CD8-positive, alpha-beta memory T cell (primary cell): ENCODE measurements at regions not wholly inside any gene's neighbourhood (a gene's known extent, or its start where the extent isn't known, plus 50 kb on each side); places are given as distances from the start of the nearest gene placed in this dataset.

ENCODE experiments used
- CTCF ChIA-PET: fragments of 350-600 bp; sonication (Branson Sonifier 250); formaldehyde crosslinking; loops from one replicate; lab custom pipeline; 2021; ENCODE audit warnings: antibody characterized with exemption; lab: Charles Lee
- POLR2A ChIA-PET: fragments of 350-600 bp; sonication (Branson Sonifier 250); formaldehyde crosslinking; loops from one replicate; lab custom pipeline; 2021; ENCODE audit warnings: antibody characterized with exemption; lab: Charles Lee
- DNase-seq, 5 donors: peaks; one replicate each; pipeline versions ENCODE4 v3.0.0 to v3.0.0-alpha.2; 2020 to 2022; ENCODE audit warnings: mixed read lengths in 1 of 5
- H3K27ac ChIP-seq: one replicate; pipeline ENCODE4 v1.7.0; 2013; ENCODE audit warnings: low read depth, mild to moderate bottlenecking, low read length, moderate library complexity
- H3K27me3 ChIP-seq: 2 replicates; pipeline ENCODE4 v1.7.0; 2013; ENCODE audit warnings: low read length, mild to moderate bottlenecking; ENCODE audit not compliant: insufficient read depth, poor library complexity, severe bottlenecking
- H3K36me3 ChIP-seq: 2 replicates; pipeline ENCODE4 v1.7.0; 2013; ENCODE audit warnings: mild to moderate bottlenecking, low read length, moderate library complexity; ENCODE audit not compliant: insufficient read depth
- H3K4me1 ChIP-seq: 2 replicates; pipeline ENCODE4 v1.7.0; 2013; ENCODE audit warnings: mild to moderate bottlenecking, low read length, moderate library complexity; ENCODE audit not compliant: insufficient read depth
- H3K4me3 ChIP-seq: 2 replicates; pipeline ENCODE4 v1.7.0; 2013; ENCODE audit warnings: mild to moderate bottlenecking, low read length
- H3K9me3 ChIP-seq: 2 replicates; pipeline ENCODE4 v1.7.0; 2013; ENCODE audit warnings: mild to moderate bottlenecking, low read length
- H3K27ac Mint-ChIP-seq, 8 donors: one replicate each; pipeline ENCODE4 v1.8.0; 2020 to 2021; ENCODE audit warnings: mixed read lengths in 8 of 8, mild to moderate bottlenecking in 6 of 8, inconsistent platforms in 3 of 8, moderate library complexity in 3 of 8
- H3K27me3 Mint-ChIP-seq, 2 donors: one replicate each; pipeline ENCODE4 v1.8.0; 2020 to 2021; ENCODE audit warnings: mixed read lengths in 2 of 2, mild to moderate bottlenecking in 1 of 2, moderate library complexity in 1 of 2
- H3K36me3 Mint-ChIP-seq, 3 donors: one replicate each; pipeline ENCODE4 v1.8.0; 2020 to 2021; ENCODE audit warnings: mixed read lengths in 3 of 3, inconsistent platforms in 1 of 3, mild to moderate bottlenecking in 1 of 3
- H3K4me1 Mint-ChIP-seq, 3 donors: one replicate each; pipeline ENCODE4 v1.8.0; 2020 to 2021; ENCODE audit warnings: mixed read lengths in 3 of 3, inconsistent platforms in 1 of 3, mild to moderate bottlenecking in 1 of 3
- H3K4me3 Mint-ChIP-seq, 7 donors: one replicate each; pipeline ENCODE4 v1.8.0; 2020 to 2021; ENCODE audit warnings: mixed read lengths in 7 of 7, mild to moderate bottlenecking in 6 of 7, moderate library complexity in 4 of 7, inconsistent platforms in 2 of 7
- H3K9me3 Mint-ChIP-seq, 5 donors: one replicate each; pipeline ENCODE4 v1.8.0; 2020 to 2022; ENCODE audit warnings: mixed read lengths in 5 of 5, mild to moderate bottlenecking in 3 of 5, moderate library complexity in 2 of 5, inconsistent platforms in 1 of 5

- Mint-ChIP-seq H3K9me3 (peaks cover 0 to 2% (median 0%) of the 10 kb centered on the region in 5 donors), H3K27me3 (peaks cover 15 to 27% of the 10 kb centered on the region in 2 donors), H3K4me3 (no peak overlapping the region), H3K27ac (peak overlapping the region in 1 of 8 donors; percentile 91), H3K36me3 (no peaks in the 10 kb centered on the region), H3K4me1 (no peaks in the 10 kb centered on the region)
- POLR2A ChIA-PET: no interaction called here
- no peaks in the 10 kb centered on the region for H3K9me3 ChIP-seq
- H3K4me1 ChIP-seq: no peaks in the 10 kb centered on the region
- CTCF ChIA-PET: no interaction called here
- H3K27ac ChIP-seq: no peak overlapping the region
- no peaks in the 10 kb centered on the region for H3K36me3 ChIP-seq
- H3K27me3 ChIP-seq: no peaks in the 10 kb centered on the region
- H3K4me3 ChIP-seq: no peak overlapping the region
- no peak for DNase-seq
Observed at GRCh38 chr21:41597227-41597626, 89.3 kb upstream of the TMPRSS2 start.

- no peaks in the 10 kb centered on the region for H3K36me3 ChIP-seq
- H3K27ac ChIP-seq: no peak overlapping the region
- H3K27me3 ChIP-seq: no peaks in the 10 kb centered on the region
- Mint-ChIP-seq H3K36me3 (no peaks in the 10 kb centered on the region), H3K27me3 (peaks cover 15 to 31% of the 10 kb centered on the region in 2 donors), H3K27ac (no peak overlapping the region), H3K4me3 (no peak overlapping the region), H3K4me1 (no peaks in the 10 kb centered on the region), H3K9me3 (peaks cover 0 to 2% (median 0%) of the 10 kb centered on the region in 5 donors)
- no peaks in the 10 kb centered on the region for H3K9me3 ChIP-seq
- DNase-seq: no peak
- H3K4me1 ChIP-seq: no peaks in the 10 kb centered on the region
- H3K4me3 ChIP-seq: no peak overlapping the region
- ChIA-PET CTCF (no interaction called here), POLR2A (no interaction called here)
Observed at GRCh38 chr21:41596241-41596925, 88.4 kb upstream of the TMPRSS2 start.

DNA sequence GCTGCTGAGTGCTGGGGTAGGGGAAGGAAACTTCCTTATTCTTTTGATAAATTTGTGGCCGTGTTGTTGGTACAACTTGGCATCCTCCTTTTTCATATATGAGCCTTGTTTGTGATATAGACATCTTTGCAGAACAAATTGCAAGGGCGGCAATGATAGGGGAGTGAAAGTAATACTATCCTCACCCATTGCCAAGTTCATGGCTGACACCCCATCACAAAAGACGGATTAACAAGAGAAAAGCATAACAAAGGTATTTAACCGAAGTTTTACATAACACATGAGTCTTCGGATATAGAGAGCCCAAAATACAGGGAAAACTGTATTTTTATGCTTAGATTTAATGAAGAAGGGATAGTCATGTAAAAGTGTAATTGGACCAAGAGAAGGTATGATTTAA lies 86.3 kb upstream of the TMPRSS2 start:
- no peak overlapping the region for H3K27ac Mint-ChIP-seq
- no peak overlapping the region for H3K4me3 Mint-ChIP-seq
- H3K27ac ChIP-seq: no peak overlapping the region
- H3K9me3 Mint-ChIP-seq: no peaks in the 10 kb centered on the region
- H3K36me3 ChIP-seq: no peaks in the 10 kb centered on the region
- no peaks in the 10 kb centered on the region for H3K9me3 ChIP-seq
- ChIA-PET CTCF (no interaction called here), POLR2A (no interaction called here)
- no peaks in the 10 kb centered on the region for H3K4me1 Mint-ChIP-seq
- no peaks in the 10 kb centered on the region for H3K36me3 Mint-ChIP-seq
- no peak overlapping the region for H3K4me3 ChIP-seq
- no peaks in the 10 kb centered on the region for H3K27me3 ChIP-seq
- H3K4me1 ChIP-seq: no peaks in the 10 kb centered on the region
- peaks cover 16 to 31% of the 10 kb centered on the region in 2 donors for H3K27me3 Mint-ChIP-seq
- no peak for DNase-seq

DNA sequence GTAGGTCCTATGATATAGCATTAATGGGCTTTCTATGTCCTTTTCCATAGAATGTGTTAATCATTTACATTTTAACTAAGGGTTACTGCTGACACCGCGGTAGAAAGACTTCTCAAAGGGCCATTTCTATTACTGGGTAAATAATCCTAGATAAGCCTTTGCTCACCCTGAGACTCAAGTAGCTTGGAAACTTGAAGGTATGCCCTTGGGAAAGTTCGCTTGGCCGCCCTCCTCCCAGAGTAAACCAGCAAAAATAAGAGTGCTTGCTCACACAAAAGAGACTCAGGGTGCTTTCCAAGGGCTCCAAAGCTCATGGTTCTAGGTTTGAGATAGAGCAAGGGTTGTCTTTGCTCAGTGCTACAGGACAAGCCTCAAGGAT lies 85.8 kb upstream of the TMPRSS2 start:
- Histone ChIP-seq H3K36me3 (no peaks in the 10 kb centered on the region), H3K27ac (no peak overlapping the region), H3K9me3 (no peaks in the 10 kb centered on the region), H3K27me3 (no peaks in the 10 kb centered on the region), H3K4me3 (no peak overlapping the region), H3K4me1 (no peaks in the 10 kb centered on the region)
- Mint-ChIP-seq H3K27me3 (peaks cover 11 to 34% of the 10 kb centered on the region in 2 donors), H3K27ac (no peak overlapping the region), H3K4me1 (no peaks in the 10 kb centered on the region), H3K36me3 (no peaks in the 10 kb centered on the region), H3K9me3 (peaks cover 0 to 3% (median 2%) of the 10 kb centered on the region in 5 donors), H3K4me3 (no peak overlapping the region)
- DNase-seq: no peak
- CTCF ChIA-PET: no interaction called here
- POLR2A ChIA-PET: no interaction called here

DNA sequence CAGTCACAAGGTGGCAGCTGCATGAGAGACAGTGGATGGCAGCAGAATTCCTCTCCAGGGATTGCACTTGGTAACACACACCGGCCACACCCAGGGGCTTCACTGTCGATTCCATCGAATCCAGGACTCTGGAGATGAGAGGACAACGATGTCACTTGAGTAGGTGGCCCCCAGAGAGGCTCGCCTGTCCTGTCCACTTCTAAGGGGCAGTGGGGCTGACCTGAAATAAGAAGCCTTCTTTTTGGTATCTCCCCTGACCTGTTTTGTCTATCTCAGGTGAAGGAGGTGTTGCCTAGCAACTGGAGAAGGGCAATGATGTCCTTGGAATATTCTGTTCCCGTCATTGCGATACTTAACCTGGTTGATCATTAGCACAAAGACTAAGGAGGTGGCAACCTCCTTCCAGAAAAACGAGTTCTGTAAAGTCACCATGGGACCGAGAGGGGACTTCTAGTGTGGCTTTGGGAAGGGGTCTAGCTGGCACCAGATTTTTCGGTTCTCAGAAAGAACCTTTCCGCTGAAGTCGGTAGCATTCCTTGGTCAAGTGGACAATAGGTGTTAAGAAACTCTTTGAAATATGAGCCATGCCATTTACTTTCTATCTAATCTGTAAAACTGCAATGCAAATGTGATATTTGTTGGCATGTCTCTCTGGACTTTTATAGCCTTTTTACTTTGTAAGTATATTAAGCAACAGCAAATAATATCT lies 85.2 kb upstream of the TMPRSS2 start:
- peaks cover 1 to 7% (median 4%) of the 10 kb centered on the region in 5 donors for H3K9me3 Mint-ChIP-seq
- H3K4me1 Mint-ChIP-seq: no peaks in the 10 kb centered on the region
- no peaks in the 10 kb centered on the region for H3K36me3 Mint-ChIP-seq
- ChIA-PET POLR2A (no interaction called here), CTCF (no interaction called here)
- no peak for DNase-seq
- H3K27me3 Mint-ChIP-seq: peaks cover 10 to 34% of the 10 kb centered on the region in 2 donors
- Histone ChIP-seq H3K27ac (no peak overlapping the region), H3K4me1 (no peaks in the 10 kb centered on the region), H3K27me3 (no peaks in the 10 kb centered on the region), H3K36me3 (no peaks in the 10 kb centered on the region), H3K4me3 (no peak overlapping the region), H3K9me3 (no peaks in the 10 kb centered on the region)
- H3K4me3 Mint-ChIP-seq: no peak overlapping the region
- no peak overlapping the region for H3K27ac Mint-ChIP-seq

DNA sequence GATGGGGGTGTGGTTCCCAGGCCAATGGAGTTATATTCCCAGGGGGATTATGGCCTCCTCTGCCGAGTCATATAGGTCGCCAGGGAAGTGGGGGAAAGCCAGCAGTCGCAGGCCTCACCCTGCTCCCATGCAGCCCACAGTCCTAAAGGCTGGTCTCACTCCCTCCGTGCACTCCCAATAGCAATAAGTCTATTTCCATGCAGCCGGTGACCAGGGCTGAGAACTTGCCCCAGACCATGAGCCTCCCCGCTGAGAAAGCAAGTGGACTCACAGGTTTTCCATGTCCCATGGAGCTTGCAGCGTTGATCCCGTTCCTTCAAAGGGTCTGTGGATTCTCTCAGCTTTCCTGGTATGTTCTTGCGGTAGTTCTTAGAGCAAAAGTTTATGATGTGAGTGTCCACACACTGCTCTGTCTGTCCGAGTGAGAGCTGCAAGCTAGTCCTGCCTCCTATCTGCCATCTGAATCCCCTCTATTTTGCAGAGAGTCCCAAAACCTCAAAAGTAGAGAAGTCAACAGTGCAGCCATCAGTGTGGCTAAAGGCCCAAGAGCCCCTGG lies 81.7 kb upstream of the TMPRSS2 start:
- H3K36me3 ChIP-seq: no peaks in the 10 kb centered on the region
- Mint-ChIP-seq H3K4me1 (no peaks in the 10 kb centered on the region), H3K36me3 (peaks cover 0 to 1% (median 0%) of the 10 kb centered on the region in 3 donors), H3K27ac (no peak overlapping the region), H3K4me3 (no peak overlapping the region), H3K9me3 (peaks cover 2 to 18% (median 14%) of the 10 kb centered on the region in 5 donors), H3K27me3 (peaks cover 2 to 21% of the 10 kb centered on the region in 2 donors)
- CTCF ChIA-PET: no interaction called here
- H3K9me3 ChIP-seq: no peaks in the 10 kb centered on the region
- no peaks in the 10 kb centered on the region for H3K27me3 ChIP-seq
- no peak overlapping the region for H3K27ac ChIP-seq
- no peak for DNase-seq
- H3K4me1 ChIP-seq: no peaks in the 10 kb centered on the region
- POLR2A ChIA-PET: no interaction called here
- H3K4me3 ChIP-seq: no peak overlapping the region

DNA sequence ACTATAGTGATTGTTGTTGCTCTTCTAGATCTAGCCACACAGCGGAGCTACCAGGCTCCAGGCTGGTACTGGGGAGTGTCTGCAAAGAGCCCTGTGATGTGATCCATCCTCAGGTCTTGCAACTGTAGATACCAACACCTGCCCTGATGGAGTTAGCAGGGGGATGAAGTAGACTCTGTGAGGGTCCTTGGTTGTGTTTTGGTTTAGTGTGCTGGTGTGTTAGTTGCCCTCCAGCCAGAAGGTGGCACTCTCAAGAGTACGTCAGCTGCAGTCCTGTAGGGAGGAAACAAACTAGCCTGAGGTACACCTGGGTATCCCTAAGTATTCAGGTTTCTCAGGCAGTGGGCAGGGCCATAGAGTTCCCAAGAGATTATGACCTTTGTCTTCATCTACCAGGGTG lies 81.2 kb upstream of the TMPRSS2 start:
- CTCF ChIA-PET: no interaction called here
- no peak overlapping the region for H3K4me3 ChIP-seq
- no peaks in the 10 kb centered on the region for H3K4me1 ChIP-seq
- Mint-ChIP-seq H3K9me3 (peaks cover 2 to 18% (median 14%) of the 10 kb centered on the region in 5 donors), H3K4me3 (no peak overlapping the region), H3K27me3 (peaks cover 2 to 16% of the 10 kb centered on the region in 2 donors), H3K4me1 (no peaks in the 10 kb centered on the region), H3K27ac (no peak overlapping the region), H3K36me3 (peaks cover 0 to 1% (median 0%) of the 10 kb centered on the region in 3 donors)
- no peak for DNase-seq
- no peak overlapping the region for H3K27ac ChIP-seq
- H3K36me3 ChIP-seq: no peaks in the 10 kb centered on the region
- POLR2A ChIA-PET: no interaction called here
- H3K9me3 ChIP-seq: no peaks in the 10 kb centered on the region
- no peaks in the 10 kb centered on the region for H3K27me3 ChIP-seq

DNA sequence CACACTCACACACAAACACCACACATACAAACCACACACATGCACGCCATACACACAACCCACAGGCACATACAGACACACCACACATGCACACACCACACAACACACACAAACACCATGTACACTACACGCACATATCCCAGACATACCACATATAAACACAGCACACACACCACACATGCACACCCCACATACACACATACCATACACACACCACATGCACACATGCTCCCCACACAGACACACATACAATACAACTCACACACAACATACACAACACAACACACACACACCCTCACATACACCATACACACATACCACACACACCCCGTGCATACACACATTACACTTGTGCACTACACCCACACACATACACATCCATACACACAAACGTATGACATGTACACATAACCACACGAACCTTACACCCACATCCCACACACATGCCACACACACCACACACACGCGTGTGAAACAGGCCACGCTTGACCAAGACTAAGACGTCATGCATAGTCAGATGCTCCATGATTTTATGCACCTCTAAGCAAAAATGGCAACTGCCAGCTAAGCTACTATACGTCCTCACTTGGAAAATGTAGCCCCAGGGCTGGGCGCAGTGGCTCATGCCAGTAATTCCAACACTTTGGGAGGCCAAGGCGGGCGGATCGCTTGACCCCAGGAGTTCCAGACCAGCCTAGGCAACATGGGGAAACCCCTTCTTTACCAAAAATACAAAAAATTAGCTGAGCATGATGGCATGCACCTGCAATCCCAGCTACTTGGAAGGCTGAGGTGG lies 77.4 kb upstream of the TMPRSS2 start:
- POLR2A ChIA-PET: no interaction called here
- no peaks in the 10 kb centered on the region for H3K4me1 Mint-ChIP-seq
- H3K9me3 ChIP-seq: no peaks in the 10 kb centered on the region

More for the DNA sequence above, 77.4 kb upstream of the TMPRSS2 start:
- Mint-ChIP-seq H3K9me3 (peaks cover 2 to 18% (median 14%) of the 10 kb centered on the region in 5 donors), H3K4me3 (no peak overlapping the region), H3K36me3 (peaks cover 0 to 1% (median 0%) of the 10 kb centered on the region in 3 donors), H3K27me3 (peaks cover 2 to 17% of the 10 kb centered on the region in 2 donors), H3K27ac (no peak overlapping the region)
- Histone ChIP-seq H3K36me3 (no peaks in the 10 kb centered on the region), H3K27me3 (no peaks in the 10 kb centered on the region), H3K4me3 (no peak overlapping the region), H3K27ac (no peak overlapping the region), H3K4me1 (no peaks in the 10 kb centered on the region)
- no peak for DNase-seq
- CTCF ChIA-PET: no interaction called here
